ENCODE measurements at regions not wholly inside any gene's neighbourhood (a gene's known extent, or its start where the extent isn't known, plus 50 kb on each side); places are given as distances from the start of the nearest gene placed in this dataset.

- no peak for DNase-seq (ENCODE audit: low read depth, low spot score)
- no peaks in the 10 kb centered on the region for H4K20me1 ChIP-seq (replicated peaks; ENCODE audit: control insufficient read depth, extremely low read depth, insufficient read depth, low read length)
- no peak overlapping the region for H3K27ac ChIP-seq (ENCODE audit: insufficient read depth, low read depth, low read length)
- POLR2A ChIA-PET, result no interaction called here
- H2AFZ ChIP-seq (ENCODE audit: low read depth, low read length), result no peak overlapping the region
- no peak overlapping the region for H3K9ac ChIP-seq (replicated peaks; ENCODE audit: extremely low read depth, insufficient read depth, low read length)
- no peaks in the 10 kb centered on the region for H3K36me3 ChIP-seq (ENCODE audit: control insufficient read depth in 2 of 2, extremely low read depth in 1 of 2, insufficient read depth in 2 of 2, low read length in 2 of 2)
- no peaks in the 10 kb centered on the region for H3K79me2 ChIP-seq (ENCODE audit: control insufficient read depth, insufficient read depth, low read length)
- dilution Hi-C loops (cut with MboI; ENCODE audit: extremely low pct_ligation_motif_present, low sequenced_read_pairs) (no loop called here), intact Hi-C loops (cut with micrococcal nuclease) (no loop called here)
- no TSS peak for BruUV-seq (replicated peaks)
- no peak for FAIRE-seq
- no peaks in the 10 kb centered on the region for H3K4me1 ChIP-seq (ENCODE audit: control insufficient read depth, extremely low read depth, insufficient read depth, low read length)
- H3K9me1 ChIP-seq (replicated peaks; ENCODE audit: control insufficient read depth, extremely low read depth, insufficient read depth, low read length), result no peaks in the 10 kb centered on the region
- H3K4me3 ChIP-seq (replicated peaks in 1 of 3; ENCODE audit: insufficient read depth in 1 of 3, low read depth in 1 of 3, low read length in 3 of 3), result no peak overlapping the region
- CTCF ChIA-PET, result interaction anchor here (1.8 kb wide), 1 partner anchor 171 kb away, joined by 3 read pairs; no protein-coding TSS in a partner anchor
- TF ChIP-seq JUN (IDR thresholded peaks at IDR 0.05; ENCODE audit: borderline replicate concordance, insufficient read depth, insufficient read length, low read depth), result no peak
- no peak for TF ChIP-seq CTCF (IDR thresholded peaks at IDR 0.05; ENCODE audit: extremely low read depth in 1 of 2, insufficient read depth in 1 of 2, low read depth in 1 of 2, low read length in 2 of 2)
- no peak for TF ChIP-seq GATA2 (IDR thresholded peaks at IDR 0.05; ENCODE audit: insufficient read depth, insufficient read length, low read depth, low read length)
- no peak for TF ChIP-seq FOS (IDR thresholded peaks at IDR 0.05; ENCODE audit: borderline replicate concordance, insufficient read depth, low read length)
- TF ChIP-seq POLR2A (IDR thresholded peaks at IDR 0.05; ENCODE audit: low read depth, low read length), result no peak
- no peak for TF ChIP-seq MAX (IDR thresholded peaks at IDR 0.05; ENCODE audit: insufficient read depth, insufficient read length)
- no peak for TF ChIP-seq MYC (IDR thresholded peaks at IDR 0.05; ENCODE audit: low read depth, low read length)
- TF ChIP-seq EZH2 (IDR thresholded peaks at IDR 0.05; ENCODE audit: borderline replicate concordance, low read depth, low read length, severe bottlenecking), result no peak
- TF ChIP-seq POLR2AphosphoS5 (IDR thresholded peaks at IDR 0.05; ENCODE audit: insufficient read depth, low read depth, low read length), result no peak
- no peaks in the 10 kb centered on the region for H3K27me3 ChIP-seq (ENCODE audit: control insufficient read depth in 2 of 2, insufficient read depth in 2 of 2, low read length in 2 of 2)
- no peak overlapping the region for H3K4me2 ChIP-seq (ENCODE audit: insufficient read depth, low read length)
- no peaks in the 10 kb centered on the region for H3K9me3 ChIP-seq (replicated peaks; ENCODE audit: control insufficient read depth, insufficient read depth, low read length)
Measured at GRCh38 chr10:3568392-3568791, 216.6 kb downstream of the KLF6 start.
